B cell (primary cell): ENCODE measurements at regions not wholly inside any gene's neighbourhood (a gene's known extent, or its start where the extent isn't known, plus 50 kb on each side); places are given as distances from the start of the nearest gene placed in this dataset.
"Not testable (repeated sequence)": the region's sequence is repeated elsewhere in the genome, so short reads cannot be mapped to it uniquely, and the experiment has no call there.

ENCODE experiments used
- ATAC-seq: fragments of 200-7000 bp; cut with Tn5 transposase; one replicate; pipeline ENCODE4 v1.10.0; 2021; ENCODE audit warnings: low read depth, mild to moderate bottlenecking, moderate number of reproducible peaks, moderate library complexity
- CTCF ChIA-PET: fragments of 350-600 bp; sonication (Branson Sonifier 250); formaldehyde crosslinking; loops from one replicate; lab custom pipeline; 2021; ENCODE audit warnings: antibody characterized with exemption, inconsistent platforms; lab: Charles Lee
- POLR2A ChIA-PET: fragments of 350-600 bp; sonication (Branson Sonifier 250); formaldehyde crosslinking; loops from one replicate; lab custom pipeline; 2021; ENCODE audit warnings: antibody characterized with exemption; lab: Charles Lee
- DNase-seq: peaks from one replicate; pipeline ENCODE4 v3.0.0; 2013
- H2AFZ ChIP-seq: 2 replicates; pipeline ENCODE4 v1.6.1; 2012; ENCODE audit warnings: mild to moderate bottlenecking, low read depth, low read length; ENCODE audit not compliant: insufficient read depth, poor library complexity, severe bottlenecking
- H3K27ac ChIP-seq, 2 donors: 1 replicate in 1 of 2; 2 replicates in 1 of 2; pipeline ENCODE4 v1.5.1; 2012 to 2013; ENCODE audit warnings: low read length in 2 of 2, mild to moderate bottlenecking in 2 of 2, moderate library complexity in 1 of 2
- H3K27me3 ChIP-seq, 4 experiments: fragments of 200-600 bp in 1 of 4; sonication (generic) in 1 of 4; replicated peaks in 1 of 4; 1 replicate in 2 of 4; 2 replicates in 2 of 4; pipeline versions ENCODE4 v1.6.1 to v1.7.0; 2013 to 2016; ENCODE audit warnings: low read length in 3 of 4, mild to moderate bottlenecking in 2 of 4, mixed read lengths in 1 of 4, moderate library complexity in 1 of 4; ENCODE audit not compliant: insufficient read depth in 4 of 4, control insufficient read depth in 3 of 4; ENCODE audit errors: control extremely low read depth in 1 of 4
- H3K36me3 ChIP-seq, 2 experiments: replicated peaks in 1 of 2; 1 replicate in 1 of 2; 2 replicates in 1 of 2; pipeline versions ENCODE4 v1.6.1 to v1.7.1; 2013; ENCODE audit warnings: low read length in 1 of 2; ENCODE audit not compliant: insufficient read depth in 2 of 2, control insufficient read depth in 1 of 2; ENCODE audit errors: control extremely low read depth in 1 of 2, extremely low read depth in 1 of 2
- H3K4me1 ChIP-seq, 2 donors: fragments of 200-600 bp in 1 of 2; sonication (generic) in 1 of 2; 1 replicate in 1 of 2; 2 replicates in 1 of 2; pipeline versions ENCODE4 v1.5.1 to v1.6.1; 2013 to 2017; ENCODE audit warnings: low read length in 2 of 2; ENCODE audit not compliant: control insufficient read depth in 2 of 2, insufficient read depth in 2 of 2
- H3K4me2 ChIP-seq: replicated peaks from 2 replicates; pipeline ENCODE3; 2012; ENCODE audit warnings: mild to moderate bottlenecking, low read depth, low read length; ENCODE audit not compliant: poor library complexity, severe bottlenecking
- H3K4me3 ChIP-seq, 5 experiments: fragments of 200-600 bp in 1 of 5; sonication (generic) in 1 of 5; 1 replicate in 3 of 5; 2 replicates in 2 of 5; pipeline versions ENCODE4 v1.5.1 to v1.7.0; 2011 to 2016; ENCODE audit warnings: low read length in 4 of 5, mild to moderate bottlenecking in 4 of 5, low read depth in 2 of 5, control low read depth in 1 of 5, moderate library complexity in 1 of 5; ENCODE audit not compliant: insufficient read depth in 1 of 5; ENCODE audit errors: control extremely low read depth in 1 of 5, extremely low read depth in 1 of 5
- H3K79me2 ChIP-seq: fragments of 200-600 bp; sonication (generic); one replicate; pipeline ENCODE4 v1.6.0; 2016; ENCODE audit warnings: low read length; ENCODE audit not compliant: control insufficient read depth, insufficient read depth
- H3K9ac ChIP-seq: fragments of 200-600 bp; sonication (generic); 2 replicates; pipeline ENCODE4 v1.6.1; 2017; ENCODE audit warnings: mild to moderate bottlenecking, low read length, moderate library complexity
- H3K9me3 ChIP-seq, 3 donors: one replicate each; pipeline versions ENCODE4 v1.6.1 to v1.7.1; 2013; ENCODE audit warnings: low read length in 2 of 3; ENCODE audit not compliant: control insufficient read depth in 2 of 3, insufficient read depth in 1 of 3; ENCODE audit errors: control extremely low read depth in 1 of 3
- H4K20me1 ChIP-seq: 2 replicates; pipeline ENCODE4 v1.6.0; 2012; ENCODE audit warnings: mild to moderate bottlenecking, low read length; ENCODE audit not compliant: insufficient read depth, control insufficient read depth, poor library complexity, severe bottlenecking
- H3K27ac Mint-ChIP-seq: one replicate; pipeline ENCODE4 v1.8.0; 2021; ENCODE audit warnings: mixed read lengths
- H3K27me3 Mint-ChIP-seq: one replicate; pipeline ENCODE4 v1.8.0; 2021; ENCODE audit warnings: mixed read lengths
- H3K4me1 Mint-ChIP-seq: one replicate; pipeline ENCODE4 v1.8.0; 2021; ENCODE audit warnings: mixed read lengths
- H3K4me3 Mint-ChIP-seq: one replicate; pipeline ENCODE4 v1.8.0; 2021; ENCODE audit warnings: mixed read lengths
- H3K9me3 Mint-ChIP-seq: one replicate; pipeline ENCODE4 v1.8.0; 2022; ENCODE audit warnings: mixed read lengths; ENCODE audit not compliant: insufficient read depth
- WGBS: methylation state at CpG from one replicate; pipeline ENCODE4 v1.1.5; 2013; ENCODE audit warnings: missing lambda C conversion rate; ENCODE audit not compliant: insufficient coverage; 5-methylcytosine and 5-hydroxymethylcytosine counted together
- intact Hi-C: fragments of 100-400 bp; cut with micrococcal nuclease; formaldehyde crosslinking; loops from one replicate; pipeline ENCODE4 v1.10.0; 2022

DNA sequence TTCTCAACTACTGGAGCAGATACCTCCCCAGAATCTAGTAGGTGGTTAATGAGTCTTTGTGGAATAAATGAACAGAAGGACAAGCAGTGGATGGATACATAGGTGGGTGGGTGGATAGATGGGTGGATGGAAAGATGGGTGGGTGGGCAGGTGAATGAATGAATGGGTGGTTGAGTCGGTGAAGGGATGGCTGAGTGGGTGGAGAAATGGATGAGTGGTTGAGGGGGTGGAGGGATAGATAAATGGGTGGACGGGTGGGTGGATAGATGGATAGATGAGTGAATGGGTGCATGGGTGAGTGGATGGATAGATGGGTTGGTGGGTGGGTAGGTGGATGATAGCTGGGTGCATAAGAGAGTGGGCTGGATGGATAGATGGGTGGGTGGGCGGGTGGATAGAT lies 80.6 kb upstream of the CLEC6A start:
- intact Hi-C loops, H3K9me3 ChIP-seq, H3K27me3 ChIP-seq, H2AFZ ChIP-seq, H3K4me2 ChIP-seq, H3K4me3 Mint-ChIP-seq, H3K27me3 Mint-ChIP-seq, POLR2A ChIA-PET, H3K9me3 Mint-ChIP-seq, DNase-seq, H3K79me2 ChIP-seq, CTCF ChIA-PET, H3K4me1 ChIP-seq, H3K36me3 ChIP-seq, H3K27ac Mint-ChIP-seq, H4K20me1 ChIP-seq, ATAC-seq, H3K27ac ChIP-seq, H3K9ac ChIP-seq, H3K4me1 Mint-ChIP-seq, H3K4me3 ChIP-seq: not testable (repeated sequence)
- WGBS: 75% methylated on average over 1 of the region's 3 CpGs

DNA sequence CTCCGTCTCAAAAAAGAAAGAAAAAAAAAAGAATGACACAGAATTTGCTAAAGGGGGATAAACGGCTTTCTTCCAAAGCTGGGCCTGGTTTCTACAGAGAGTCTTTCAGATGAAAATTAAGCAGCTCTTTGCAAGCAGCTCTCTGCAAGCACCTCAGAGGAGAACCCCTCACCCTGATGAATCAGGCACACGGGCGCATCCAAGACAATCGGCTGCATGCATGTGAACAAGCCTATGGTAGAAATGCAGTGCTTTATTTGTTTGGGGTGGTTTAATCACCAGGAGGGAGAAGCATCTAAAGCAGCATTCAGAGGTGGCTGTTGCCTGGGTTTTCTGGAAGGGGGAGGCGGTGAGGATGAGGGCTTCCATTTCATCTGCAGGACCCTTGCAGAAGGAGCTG lies 78.0 kb upstream of the CLEC6A start:
- H3K9me3 ChIP-seq, DNase-seq, H3K27ac Mint-ChIP-seq, ATAC-seq, H3K4me1 ChIP-seq, H3K4me3 ChIP-seq, intact Hi-C loops, H3K9me3 Mint-ChIP-seq, H3K27ac ChIP-seq, H3K36me3 ChIP-seq, H3K4me1 Mint-ChIP-seq, H2AFZ ChIP-seq, H3K4me3 Mint-ChIP-seq, H3K27me3 ChIP-seq, POLR2A ChIA-PET, H3K79me2 ChIP-seq, H4K20me1 ChIP-seq, H3K9ac ChIP-seq, H3K4me2 ChIP-seq, CTCF ChIA-PET: not testable (repeated sequence)
- 100% methylated on average over 2 of the region's 6 CpGs for WGBS
- peaks cover 13% of the 10 kb centered on the region for H3K27me3 Mint-ChIP-seq

DNA sequence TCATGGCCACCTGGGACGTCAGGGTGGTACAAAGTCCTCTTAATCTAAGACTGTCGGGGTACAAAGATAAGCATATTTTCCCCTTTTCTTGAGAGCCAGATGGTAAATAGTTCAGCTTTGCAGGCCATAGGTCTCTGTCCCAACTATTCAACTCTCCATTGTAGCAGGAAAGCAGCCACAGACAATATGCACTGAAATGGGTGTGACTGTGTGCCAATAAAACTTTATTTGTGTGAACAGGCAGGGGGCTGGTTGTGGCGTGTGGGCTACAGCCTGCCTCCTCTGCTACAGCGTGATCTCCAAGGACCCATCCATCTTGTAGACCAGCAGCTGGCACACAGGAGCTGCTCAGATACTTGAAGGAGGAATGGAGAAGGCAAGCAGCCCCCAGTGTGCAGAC lies 73.2 kb upstream of the CLEC6A start:
- H3K4me2 ChIP-seq, H3K4me1 ChIP-seq, CTCF ChIA-PET, H3K9me3 Mint-ChIP-seq, H3K4me1 Mint-ChIP-seq, H3K27ac ChIP-seq, DNase-seq, ATAC-seq, H4K20me1 ChIP-seq, H3K36me3 ChIP-seq, H3K79me2 ChIP-seq, H3K27ac Mint-ChIP-seq, intact Hi-C loops, H2AFZ ChIP-seq, H3K4me3 Mint-ChIP-seq, H3K9me3 ChIP-seq, POLR2A ChIA-PET, H3K4me3 ChIP-seq, H3K9ac ChIP-seq, H3K27me3 ChIP-seq: not testable (repeated sequence)
- peaks cover 11% of the 10 kb centered on the region for H3K27me3 Mint-ChIP-seq
- 100% methylated on average over 1 of the region's 4 CpGs for WGBS

DNA sequence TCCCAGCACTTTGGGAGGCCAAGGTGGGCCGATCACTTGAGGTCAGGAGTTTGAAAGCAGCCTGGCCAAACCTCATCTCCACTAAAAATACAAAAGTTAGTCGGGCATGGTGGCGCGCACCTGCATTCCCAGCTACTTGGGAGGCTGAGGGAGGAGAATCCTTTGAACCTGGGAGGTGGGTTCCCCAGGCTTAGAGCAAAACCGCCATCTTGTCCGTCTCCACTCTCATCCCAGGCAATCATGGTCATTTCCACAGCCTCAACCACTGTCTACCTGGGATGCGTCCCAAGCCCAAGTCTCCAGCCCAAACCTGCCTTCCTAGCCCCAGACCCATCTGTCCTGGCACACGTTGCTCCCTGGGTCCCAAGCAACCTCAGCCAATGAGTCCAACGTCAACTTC lies 71.1 kb upstream of the CLEC6A start:
- DNase-seq, H3K4me2 ChIP-seq, H3K4me3 Mint-ChIP-seq, H2AFZ ChIP-seq, H3K9ac ChIP-seq, H3K27ac ChIP-seq, H3K36me3 ChIP-seq, ATAC-seq, POLR2A ChIA-PET, intact Hi-C loops, H3K4me3 ChIP-seq, H3K9me3 Mint-ChIP-seq, H3K9me3 ChIP-seq, H3K4me1 ChIP-seq, H3K4me1 Mint-ChIP-seq, H4K20me1 ChIP-seq, H3K27me3 ChIP-seq, CTCF ChIA-PET, H3K79me2 ChIP-seq, H3K27ac Mint-ChIP-seq: not testable (repeated sequence)
- peaks cover 18% of the 10 kb centered on the region for H3K27me3 Mint-ChIP-seq
- 91% methylated on average over 4 of the region's 9 CpGs for WGBS
